ENCODE measurements at regions not wholly inside any gene's neighbourhood (a gene's known extent, or its start where the extent isn't known, plus 50 kb on each side); places are given as distances from the start of the nearest gene placed in this dataset.

DNA sequence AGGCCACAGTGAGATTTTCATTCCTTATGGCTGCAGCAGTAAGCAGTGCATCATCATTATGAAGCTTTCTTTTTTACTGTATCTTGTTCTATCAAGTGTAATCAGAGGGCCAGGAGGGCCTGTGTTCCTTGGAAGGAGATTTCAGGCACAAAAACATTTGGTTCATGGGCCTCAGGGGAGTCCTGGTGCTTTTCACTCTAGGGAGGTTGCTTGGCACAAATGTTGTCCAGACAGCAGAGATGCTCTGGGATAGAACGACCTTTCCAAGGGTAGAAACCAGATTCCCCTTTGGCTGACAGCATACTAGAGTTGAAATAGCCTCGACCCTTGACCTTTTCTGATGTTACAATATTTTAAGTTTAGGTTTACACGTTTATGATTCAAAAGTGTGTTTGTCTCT is 95.3 kb upstream of the CLSTN2 start (continued):
- TF ChIP-seq ZNF281 (CRISPR knock-in tag; IDR thresholded peaks at IDR 0.05) = no peak

GRCh38 chr3:139839014-139839413 is 96.0 kb upstream of the CLSTN2 start:
- CTCF ChIA-PET = no interaction called here
- no peak for TF ChIP-seq RELA (CRISPR knock-in tag; IDR thresholded peaks at IDR 0.05; ENCODE audit: borderline replicate concordance)
- TF ChIP-seq CREM (CRISPR knock-in tag; IDR thresholded peaks at IDR 0.05) = no peak
- TF ChIP-seq, protein P1, sequence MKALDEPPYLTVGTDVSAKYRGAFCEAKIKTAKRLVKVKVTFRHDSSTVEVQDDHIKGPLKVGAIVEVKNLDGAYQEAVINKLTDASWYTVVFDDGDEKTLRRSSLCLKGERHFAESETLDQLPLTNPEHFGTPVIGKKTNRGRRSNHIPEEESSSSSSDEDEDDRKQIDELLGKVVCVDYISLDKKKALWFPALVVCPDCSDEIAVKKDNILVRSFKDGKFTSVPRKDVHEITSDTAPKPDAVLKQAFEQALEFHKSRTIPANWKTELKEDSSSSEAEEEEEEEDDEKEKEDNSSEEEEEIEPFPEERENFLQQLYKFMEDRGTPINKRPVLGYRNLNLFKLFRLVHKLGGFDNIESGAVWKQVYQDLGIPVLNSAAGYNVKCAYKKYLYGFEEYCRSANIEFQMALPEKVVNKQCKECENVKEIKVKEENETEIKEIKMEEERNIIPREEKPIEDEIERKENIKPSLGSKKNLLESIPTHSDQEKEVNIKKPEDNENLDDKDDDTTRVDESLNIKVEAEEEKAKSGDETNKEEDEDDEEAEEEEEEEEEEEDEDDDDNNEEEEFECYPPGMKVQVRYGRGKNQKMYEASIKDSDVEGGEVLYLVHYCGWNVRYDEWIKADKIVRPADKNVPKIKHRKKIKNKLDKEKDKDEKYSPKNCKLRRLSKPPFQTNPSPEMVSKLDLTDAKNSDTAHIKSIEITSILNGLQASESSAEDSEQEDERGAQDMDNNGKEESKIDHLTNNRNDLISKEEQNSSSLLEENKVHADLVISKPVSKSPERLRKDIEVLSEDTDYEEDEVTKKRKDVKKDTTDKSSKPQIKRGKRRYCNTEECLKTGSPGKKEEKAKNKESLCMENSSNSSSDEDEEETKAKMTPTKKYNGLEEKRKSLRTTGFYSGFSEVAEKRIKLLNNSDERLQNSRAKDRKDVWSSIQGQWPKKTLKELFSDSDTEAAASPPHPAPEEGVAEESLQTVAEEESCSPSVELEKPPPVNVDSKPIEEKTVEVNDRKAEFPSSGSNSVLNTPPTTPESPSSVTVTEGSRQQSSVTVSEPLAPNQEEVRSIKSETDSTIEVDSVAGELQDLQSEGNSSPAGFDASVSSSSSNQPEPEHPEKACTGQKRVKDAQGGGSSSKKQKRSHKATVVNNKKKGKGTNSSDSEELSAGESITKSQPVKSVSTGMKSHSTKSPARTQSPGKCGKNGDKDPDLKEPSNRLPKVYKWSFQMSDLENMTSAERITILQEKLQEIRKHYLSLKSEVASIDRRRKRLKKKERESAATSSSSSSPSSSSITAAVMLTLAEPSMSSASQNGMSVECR (CRISPR knock-in tag; IDR thresholded peaks at IDR 0.05; ENCODE audit: borderline replicate concordance) = no peak
- no peak for TF ChIP-seq CDX4 (CRISPR knock-in tag; IDR thresholded peaks at IDR 0.05; ENCODE audit: borderline replicate concordance)
- no peak for TF ChIP-seq NR2C2 (CRISPR knock-in tag; IDR thresholded peaks at IDR 0.05)
- TF ChIP-seq, protein P2, sequence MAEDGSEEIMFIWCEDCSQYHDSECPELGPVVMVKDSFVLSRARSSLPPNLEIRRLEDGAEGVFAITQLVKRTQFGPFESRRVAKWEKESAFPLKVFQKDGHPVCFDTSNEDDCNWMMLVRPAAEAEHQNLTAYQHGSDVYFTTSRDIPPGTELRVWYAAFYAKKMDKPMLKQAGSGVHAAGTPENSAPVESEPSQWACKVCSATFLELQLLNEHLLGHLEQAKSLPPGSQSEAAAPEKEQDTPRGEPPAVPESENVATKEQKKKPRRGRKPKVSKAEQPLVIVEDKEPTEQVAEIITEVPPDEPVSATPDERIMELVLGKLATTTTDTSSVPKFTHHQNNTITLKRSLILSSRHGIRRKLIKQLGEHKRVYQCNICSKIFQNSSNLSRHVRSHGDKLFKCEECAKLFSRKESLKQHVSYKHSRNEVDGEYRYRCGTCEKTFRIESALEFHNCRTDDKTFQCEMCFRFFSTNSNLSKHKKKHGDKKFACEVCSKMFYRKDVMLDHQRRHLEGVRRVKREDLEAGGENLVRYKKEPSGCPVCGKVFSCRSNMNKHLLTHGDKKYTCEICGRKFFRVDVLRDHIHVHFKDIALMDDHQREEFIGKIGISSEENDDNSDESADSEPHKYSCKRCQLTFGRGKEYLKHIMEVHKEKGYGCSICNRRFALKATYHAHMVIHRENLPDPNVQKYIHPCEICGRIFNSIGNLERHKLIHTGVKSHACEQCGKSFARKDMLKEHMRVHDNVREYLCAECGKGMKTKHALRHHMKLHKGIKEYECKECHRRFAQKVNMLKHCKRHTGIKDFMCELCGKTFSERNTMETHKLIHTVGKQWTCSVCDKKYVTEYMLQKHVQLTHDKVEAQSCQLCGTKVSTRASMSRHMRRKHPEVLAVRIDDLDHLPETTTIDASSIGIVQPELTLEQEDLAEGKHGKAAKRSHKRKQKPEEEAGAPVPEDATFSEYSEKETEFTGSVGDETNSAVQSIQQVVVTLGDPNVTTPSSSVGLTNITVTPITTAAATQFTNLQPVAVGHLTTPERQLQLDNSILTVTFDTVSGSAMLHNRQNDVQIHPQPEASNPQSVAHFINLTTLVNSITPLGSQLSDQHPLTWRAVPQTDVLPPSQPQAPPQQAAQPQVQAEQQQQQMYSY (CRISPR knock-in tag; IDR thresholded peaks at IDR 0.05) = no peak
- no peak for TF ChIP-seq ZSCAN18 (CRISPR knock-in tag; IDR thresholded peaks at IDR 0.05)
- TF ChIP-seq CBFB (CRISPR knock-in tag; IDR thresholded peaks at IDR 0.05; ENCODE audit: low read depth) = no peak
- no peak for TF ChIP-seq ZNF416 (CRISPR knock-in tag; IDR thresholded peaks at IDR 0.05)
- TF ChIP-seq RORB (CRISPR knock-in tag; IDR thresholded peaks at IDR 0.05) = no peak
- TF ChIP-seq, protein P3, sequence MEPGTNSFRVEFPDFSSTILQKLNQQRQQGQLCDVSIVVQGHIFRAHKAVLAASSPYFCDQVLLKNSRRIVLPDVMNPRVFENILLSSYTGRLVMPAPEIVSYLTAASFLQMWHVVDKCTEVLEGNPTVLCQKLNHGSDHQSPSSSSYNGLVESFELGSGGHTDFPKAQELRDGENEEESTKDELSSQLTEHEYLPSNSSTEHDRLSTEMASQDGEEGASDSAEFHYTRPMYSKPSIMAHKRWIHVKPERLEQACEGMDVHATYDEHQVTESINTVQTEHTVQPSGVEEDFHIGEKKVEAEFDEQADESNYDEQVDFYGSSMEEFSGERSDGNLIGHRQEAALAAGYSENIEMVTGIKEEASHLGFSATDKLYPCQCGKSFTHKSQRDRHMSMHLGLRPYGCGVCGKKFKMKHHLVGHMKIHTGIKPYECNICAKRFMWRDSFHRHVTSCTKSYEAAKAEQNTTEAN (CRISPR knock-in tag; IDR thresholded peaks at IDR 0.05) = no peak
- TF ChIP-seq OVOL2 (CRISPR knock-in tag; IDR thresholded peaks at IDR 0.05; ENCODE audit: borderline replicate concordance) = no peak
- no peak for TF ChIP-seq ZNF532 (CRISPR knock-in tag; IDR thresholded peaks at IDR 0.05; ENCODE audit: borderline replicate concordance)
- TF ChIP-seq GABPB1 (CRISPR knock-in tag; IDR thresholded peaks at IDR 0.05) = no peak

More at GRCh38 chr3:139839014-139839413, 96.0 kb upstream of the CLSTN2 start:
- ATAC-seq (no peak), DNase-seq (ENCODE audit: low spot score) (no peak)
- POLR2A ChIA-PET = no interaction called here
- Mint-ChIP-seq H3K27me3 (ENCODE audit: low read depth) (no peaks in the 10 kb centered on the region), H3K27ac (no peak overlapping the region), H3K4me3 (no peak overlapping the region), H3K4me1 (peaks cover 19% of the 10 kb centered on the region), H3K36me3 (no peaks in the 10 kb centered on the region), H3K9me3 (peaks cover 9% of the 10 kb centered on the region; the same call in 1 of the 2 replicates)

Measured in WTC11 (cell line).